Spleen (tissue), 11 donors: ENCODE measurements at regions not wholly inside any gene's neighbourhood (a gene's known extent, or its start where the extent isn't known, plus 50 kb on each side); places are given as distances from the start of the nearest gene placed in this dataset.

Source experiments
- DNase-seq: peaks from one replicate; pipeline ENCODE4 v3.0.0-alpha.2; 2020
- H3K27ac ChIP-seq, 8 donors: fragments of 200-600 bp; sonication (generic) in 7 of 8; 1 replicate in 4 of 8; 2 replicates in 4 of 8; pipeline versions ENCODE4 v1.5.0 to v1.8.0; 2016 to 2021; ENCODE audit warnings: inconsistent platforms in 4 of 8, mild to moderate bottlenecking in 4 of 8, moderate library complexity in 1 of 8
- H3K27me3 ChIP-seq, 7 donors: fragments of 200-600 bp; sonication (generic) in 6 of 7; replicated peaks in 1 of 7; 1 replicate in 4 of 7; 2 replicates in 3 of 7; pipeline versions ENCODE4 v1.5.0 to v1.8.0; 2016 to 2021; ENCODE audit warnings: inconsistent platforms in 3 of 7, mild to moderate bottlenecking in 1 of 7
- H3K36me3 ChIP-seq, 6 donors: fragments of 200-600 bp; sonication (generic) in 5 of 6; 1 replicate in 4 of 6; 2 replicates in 2 of 6; pipeline versions ENCODE4 v1.5.0 to v1.8.0; 2016 to 2021; ENCODE audit warnings: inconsistent platforms in 2 of 6
- H3K4me1 ChIP-seq, 6 donors: fragments of 200-600 bp; sonication (generic) in 5 of 6; 1 replicate in 3 of 6; 2 replicates in 3 of 6; pipeline versions ENCODE4 v1.5.0 to v1.8.0; 2016 to 2021; ENCODE audit warnings: inconsistent platforms in 3 of 6
- H3K4me3 ChIP-seq, 8 donors: fragments of 200-600 bp; sonication (generic) in 7 of 8; 1 replicate in 4 of 8; 2 replicates in 4 of 8; pipeline versions ENCODE4 v1.5.0 to v1.8.0; 2016 to 2021; ENCODE audit warnings: inconsistent platforms in 4 of 8, mild to moderate bottlenecking in 4 of 8, moderate library complexity in 2 of 8
- H3K9me3 ChIP-seq, 8 donors: fragments of 200-600 bp; sonication (generic) in 7 of 8; 1 replicate in 4 of 8; 2 replicates in 4 of 8; pipeline versions ENCODE4 v1.5.0 to v1.8.0; 2016 to 2021; ENCODE audit warnings: inconsistent platforms in 4 of 8
- CTCF ChIP-seq, 11 experiments: fragments of 200-600 bp in 7 of 11; fragments of 450-650 bp in 4 of 11; sonication (generic) in 4 of 11; IDR thresholded peaks in 8 of 11; conservative IDR thresholded peaks in 3 of 11; 1 replicate in 7 of 11; 2 replicates in 4 of 11; pipeline versions ENCODE4 v1.4.0 to v1.8.0; 2016 to 2021; ENCODE audit warnings: antibody characterized with exemption in 11 of 11, inconsistent platforms in 4 of 11, mild to moderate bottlenecking in 1 of 11
- POLR2A ChIP-seq, 3 donors: fragments of 450-650 bp; IDR thresholded peaks; one replicate each; pipeline ENCODE4 v1.5.1; 2017; ENCODE audit warnings: antibody characterized with exemption in 3 of 3, mild to moderate bottlenecking in 1 of 3
- POLR2AphosphoS5 ChIP-seq, 3 donors: sonication (generic); formaldehyde crosslinking; IDR thresholded peaks; one replicate each; pipeline ENCODE4 v1.5.1; 2017; ENCODE audit warnings: antibody characterized with exemption in 3 of 3
- WGBS, 5 donors: extraction: QIAGEN DNeasy Blood & Tissue Kit in 3 of 5; methylation state at CpG; one replicate each; pipeline versions ENCODE4 v1.1.5 to v1.1.7; 2013 to 2018; 5-methylcytosine and 5-hydroxymethylcytosine counted together
- intact Hi-C: fragments of 100-400 bp; cut with DNase I; formaldehyde crosslinking; loops from one replicate; pipeline ENCODE4 v1.15.0; 2023; ENCODE audit warnings: low total_unique reads
- donor health status: healthy with polysubstance abuse.
- donor health status: DM: no; HTN: no; CAD: no; lungs with moderate emphysema.
- donor health status: DM: no; HTN: no; CAD: no.
- donor health status: Bipolar disorder and iron deficiency.
- donor health status: healthy.
- donor health status: DM: no; HTN: no; CAD: no.
- donor health status: DM: yes; HTN: yes; CAD: no.

- no peaks in the 10 kb centered on the region for H3K4me1 ChIP-seq
- H3K9me3 ChIP-seq = peaks cover 0 to 17% (median 6%) of the 10 kb centered on the region in 8 donors
- H3K27me3 ChIP-seq = no peaks in the 10 kb centered on the region
- intact Hi-C loops = no loop called here
- H3K27ac ChIP-seq = no peak overlapping the region
- no peaks in the 10 kb centered on the region for H3K36me3 ChIP-seq
- TF ChIP-seq POLR2AphosphoS5 (IDR thresholded peaks at IDR 0.05) = no peak
- TF ChIP-seq CTCF (IDR thresholded peaks at IDR 0.05 in 8 of 11, conservative IDR thresholded peaks at IDR 0.05 in 3 of 11) = no peak
- TF ChIP-seq POLR2A (IDR thresholded peaks at IDR 0.05) = no peak
- no peak for DNase-seq
- H3K4me3 ChIP-seq = no peak overlapping the region
Measured at GRCh38 chr9:26477963-26478362, 414.6 kb downstream of the CAAP1 start.

GRCh38 chr9:26471261-26471660 is 421.3 kb downstream of the CAAP1 start:
- DNase-seq = no peak
- intact Hi-C loops = no loop called here
- WGBS, 5 donors = 78 to 94% (median 84%) methylated on average over 2 of the region's 2 CpGs

GRCh38 chr9:26470284-26470683 is 422.3 kb downstream of the CAAP1 start:
- DNase-seq = no peak
- Histone ChIP-seq H3K4me3 (no peak overlapping the region), H3K27me3 (no peaks in the 10 kb centered on the region), H3K9me3 (peaks cover 0 to 38% (median 17%) of the 10 kb centered on the region in 8 donors), H3K36me3 (no peaks in the 10 kb centered on the region), H3K27ac (no peak overlapping the region), H3K4me1 (no peaks in the 10 kb centered on the region)
- intact Hi-C loops = no loop called here
- WGBS, 5 donors = 54 to 71% (median 58%) methylated on average over 2 of the region's 2 CpGs
- TF ChIP-seq POLR2A (IDR thresholded peaks at IDR 0.05) (no peak), POLR2AphosphoS5 (IDR thresholded peaks at IDR 0.05) (no peak), CTCF (IDR thresholded peaks at IDR 0.05 in 8 of 11, conservative IDR thresholded peaks at IDR 0.05 in 3 of 11) (no peak)

More at GRCh38 chr9:26471261-26471660, 421.3 kb downstream of the CAAP1 start:
- Histone ChIP-seq H3K4me3 (no peak overlapping the region), H3K27me3 (no peaks in the 10 kb centered on the region), H3K4me1 (no peaks in the 10 kb centered on the region), H3K36me3 (no peaks in the 10 kb centered on the region), H3K9me3 (peaks cover 0 to 28% (median 17%) of the 10 kb centered on the region in 8 donors), H3K27ac (no peak overlapping the region)
- no peak for TF ChIP-seq POLR2A (IDR thresholded peaks at IDR 0.05)
- TF ChIP-seq POLR2AphosphoS5 (IDR thresholded peaks at IDR 0.05) = no peak
- TF ChIP-seq CTCF (IDR thresholded peaks at IDR 0.05 in 8 of 11, conservative IDR thresholded peaks at IDR 0.05 in 3 of 11) = no peak

- TF ChIP-seq POLR2AphosphoS5 (IDR thresholded peaks at IDR 0.05) = no peak
- H3K9me3 ChIP-seq = peaks cover 0 to 21% (median 5%) of the 10 kb centered on the region in 8 donors
- DNase-seq = no peak
- H3K27me3 ChIP-seq = no peaks in the 10 kb centered on the region
- 90 to 98% (median 94%) methylated on average over 1 of the region's 1 CpG for WGBS, 5 donors
- H3K36me3 ChIP-seq = no peaks in the 10 kb centered on the region
- no peak overlapping the region for H3K27ac ChIP-seq
- no peaks in the 10 kb centered on the region for H3K4me1 ChIP-seq
- no peak overlapping the region for H3K4me3 ChIP-seq
- intact Hi-C loops = no loop called here
Measured at GRCh38 chr9:26463837-26464236, 428.8 kb downstream of the CAAP1 start.

- Histone ChIP-seq H3K4me3 (no peak overlapping the region), H3K4me1 (no peaks in the 10 kb centered on the region), H3K27me3 (no peaks in the 10 kb centered on the region), H3K9me3 (peaks cover 0 to 15% (median 2%) of the 10 kb centered on the region in 8 donors), H3K36me3 (no peaks in the 10 kb centered on the region), H3K27ac (no peak overlapping the region)
- TF ChIP-seq CTCF (IDR thresholded peaks at IDR 0.05 in 8 of 11, conservative IDR thresholded peaks at IDR 0.05 in 3 of 11) (no peak), POLR2AphosphoS5 (IDR thresholded peaks at IDR 0.05) (no peak), POLR2A (IDR thresholded peaks at IDR 0.05) (no peak)
- WGBS, 5 donors = 0 to 85% (median 82%) methylated on average over 1 of the region's 1 CpG
- intact Hi-C loops = no loop called here
- no peak for DNase-seq
Measured at GRCh38 chr9:26462751-26463150, 429.9 kb downstream of the CAAP1 start.
